NT2/D1 (cell line): ENCODE measurements at regions not wholly inside any gene's neighbourhood (a gene's known extent, or its start where the extent isn't known, plus 50 kb on each side); places are given as distances from the start of the nearest gene placed in this dataset.

ENCODE experiments used
- SUZ12 ChIP-seq: IDR thresholded peaks from 2 replicates; pipeline ENCODE4 v1.6.1; 2011; ENCODE audit not compliant: insufficient read length, insufficient read depth; ENCODE audit errors: extremely low read depth
- ZNF274 ChIP-seq: IDR thresholded peaks from 2 replicates; pipeline ENCODE4 v1.6.1; 2011; ENCODE audit warnings: mild to moderate bottlenecking, low read depth, low read length

DNA sequence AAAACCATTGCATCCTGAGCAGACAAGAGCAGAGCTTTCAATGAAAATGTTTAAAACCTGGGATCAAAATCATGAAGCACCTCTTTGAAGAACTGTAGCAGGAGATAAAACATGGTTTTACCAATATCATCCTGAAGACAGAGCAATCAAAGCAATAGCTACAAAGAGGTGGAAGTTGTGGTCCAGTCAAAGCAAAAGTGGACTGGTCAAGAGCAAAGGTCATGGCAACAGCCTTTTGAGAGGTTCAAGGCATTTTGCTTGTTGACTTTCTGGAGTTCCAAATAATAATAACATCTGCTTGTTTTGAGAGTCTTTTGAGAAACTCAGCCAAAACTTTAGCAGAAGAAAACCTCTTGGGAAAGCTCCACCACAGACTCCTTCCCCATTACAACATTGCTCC, 893.9 kb upstream of the POT1 start:
- TF ChIP-seq SUZ12 (no peak), ZNF274 (no peak)
